ENCODE measurements at regions not wholly inside any gene's neighbourhood (a gene's known extent, or its start where the extent isn't known, plus 50 kb on each side); places are given as distances from the start of the nearest gene placed in this dataset.

- Histone ChIP-seq H3K79me1 (ENCODE audit: low read length) (no peaks in the 10 kb centered on the region), H2BK15ac (replicated peaks; ENCODE audit: low read depth) (no peak overlapping the region), H3K23ac (ENCODE audit: low read length) (no peak overlapping the region), H2BK5ac (ENCODE audit: low read length) (no peak overlapping the region), H2BK120ac (ENCODE audit: low read depth, low read length) (no peak overlapping the region), H3K36me3 (ENCODE audit: control insufficient read depth, insufficient read depth, low read length) (no peaks in the 10 kb centered on the region), H3K4me3 (ENCODE audit: low read length) (no peak overlapping the region), H3K4ac (ENCODE audit: low read depth, low read length) (no peak overlapping the region), H3K79me2 (ENCODE audit: control insufficient read depth, insufficient read depth, low read length) (no peaks in the 10 kb centered on the region), H3K56ac (ENCODE audit: low read length) (no peak overlapping the region), H3K27me3 (ENCODE audit: insufficient read depth, low read length, poor library complexity) (no peaks in the 10 kb centered on the region), H3K9ac (ENCODE audit: low read length) (no peak overlapping the region), H3K18ac (ENCODE audit: low read length) (no peak overlapping the region), H3K4me2 (ENCODE audit: low read length) (no peak overlapping the region), H3K27ac (ENCODE audit: low read depth, low read length) (no peak overlapping the region), H2AK5ac (ENCODE audit: low read length) (no peak overlapping the region), H4K5ac (ENCODE audit: low read length) (no peak overlapping the region), H3K4me1 (ENCODE audit: control insufficient read depth, low read depth, low read length) (no peaks in the 10 kb centered on the region), H4K8ac (ENCODE audit: low read depth, low read length) (no peak overlapping the region)
- DNase-seq: no peak
- WGBS (ENCODE audit: extremely low coverage, insufficient coverage, low lambda C conversion rate): no CpG with 5 or more reads among the region's 4 CpGs
Measured at GRCh38 chr3:146854523-146854922, 249.4 kb upstream of the PLSCR5 start.

GRCh38 chr3:146851665-146852064, 246.5 kb upstream of the PLSCR5 start:
- no peak overlapping the region for H3K9ac ChIP-seq (ENCODE audit: low read length)
- H3K56ac ChIP-seq (ENCODE audit: low read length): no peak overlapping the region
- WGBS (ENCODE audit: extremely low coverage, insufficient coverage, low lambda C conversion rate): 100% methylated on average over 1 of the region's 2 CpGs
- no peak overlapping the region for H2AK5ac ChIP-seq (ENCODE audit: low read length)
- no peak overlapping the region for H3K27ac ChIP-seq (ENCODE audit: low read depth, low read length)
- H3K79me1 ChIP-seq (ENCODE audit: low read length): no peaks in the 10 kb centered on the region
- H3K27me3 ChIP-seq (ENCODE audit: insufficient read depth, low read length, poor library complexity): no peaks in the 10 kb centered on the region
- no peak for DNase-seq
- H3K4me1 ChIP-seq (ENCODE audit: control insufficient read depth, low read depth, low read length): no peaks in the 10 kb centered on the region
- H3K36me3 ChIP-seq (ENCODE audit: control insufficient read depth, insufficient read depth, low read length): no peaks in the 10 kb centered on the region
- H4K5ac ChIP-seq (ENCODE audit: low read length): no peak overlapping the region
- H3K79me2 ChIP-seq (ENCODE audit: control insufficient read depth, insufficient read depth, low read length): no peaks in the 10 kb centered on the region
- no peak overlapping the region for H2BK5ac ChIP-seq (ENCODE audit: low read length)
- no peak overlapping the region for H3K23ac ChIP-seq (ENCODE audit: low read length)
- H3K18ac ChIP-seq (ENCODE audit: low read length): no peak overlapping the region
- H4K8ac ChIP-seq (ENCODE audit: low read depth, low read length): no peak overlapping the region
- no peak overlapping the region for H3K4me2 ChIP-seq (ENCODE audit: low read length)
- no peak overlapping the region for H2BK15ac ChIP-seq (replicated peaks; ENCODE audit: low read depth)
- H3K4ac ChIP-seq (ENCODE audit: low read depth, low read length): no peak overlapping the region
- no peak overlapping the region for H3K4me3 ChIP-seq (ENCODE audit: low read length)
- no peak overlapping the region for H2BK120ac ChIP-seq (ENCODE audit: low read depth, low read length)

GRCh38 chr3:146845361-146845760, 240.2 kb upstream of the PLSCR5 start:
- Histone ChIP-seq H3K4ac (ENCODE audit: low read depth, low read length) (no peak overlapping the region), H2BK5ac (ENCODE audit: low read length) (no peak overlapping the region)
- WGBS (ENCODE audit: extremely low coverage, insufficient coverage, low lambda C conversion rate): no CpG with 5 or more reads among the region's 3 CpGs

GRCh38 chr3:146843476-146843875, 238.3 kb upstream of the PLSCR5 start:
- H3K36me3 ChIP-seq (ENCODE audit: control insufficient read depth, insufficient read depth, low read length): no peaks in the 10 kb centered on the region
- H3K4ac ChIP-seq (ENCODE audit: low read depth, low read length): no peak overlapping the region
- no peaks in the 10 kb centered on the region for H3K79me1 ChIP-seq (ENCODE audit: low read length)
- H3K9ac ChIP-seq (ENCODE audit: low read length): no peak overlapping the region
- no peak for DNase-seq
- no peak overlapping the region for H3K4me2 ChIP-seq (ENCODE audit: low read length)
- WGBS (ENCODE audit: extremely low coverage, insufficient coverage, low lambda C conversion rate): no CpG with 5 or more reads among the region's 1 CpG
- H3K27ac ChIP-seq (ENCODE audit: low read depth, low read length): no peak overlapping the region
- no peak overlapping the region for H4K8ac ChIP-seq (ENCODE audit: low read depth, low read length)
- H2BK5ac ChIP-seq (ENCODE audit: low read length): no peak overlapping the region
- no peaks in the 10 kb centered on the region for H3K27me3 ChIP-seq (ENCODE audit: insufficient read depth, low read length, poor library complexity)
- no peak overlapping the region for H3K56ac ChIP-seq (ENCODE audit: low read length)
- no peak overlapping the region for H2AK5ac ChIP-seq (ENCODE audit: low read length)
- H3K4me1 ChIP-seq (ENCODE audit: control insufficient read depth, low read depth, low read length): no peaks in the 10 kb centered on the region
- H3K4me3 ChIP-seq (ENCODE audit: low read length): no peak overlapping the region
- no peaks in the 10 kb centered on the region for H3K79me2 ChIP-seq (ENCODE audit: control insufficient read depth, insufficient read depth, low read length)
- H3K23ac ChIP-seq (ENCODE audit: low read length): no peak overlapping the region
- no peak overlapping the region for H2BK120ac ChIP-seq (ENCODE audit: low read depth, low read length)
- no peak overlapping the region for H4K5ac ChIP-seq (ENCODE audit: low read length)
- no peak overlapping the region for H3K18ac ChIP-seq (ENCODE audit: low read length)
- H2BK15ac ChIP-seq (replicated peaks; ENCODE audit: low read depth): no peak overlapping the region

More at GRCh38 chr3:146845361-146845760, 240.2 kb upstream of the PLSCR5 start:
- H2BK120ac ChIP-seq (ENCODE audit: low read depth, low read length): no peak overlapping the region
- H3K27me3 ChIP-seq (ENCODE audit: insufficient read depth, low read length, poor library complexity): no peaks in the 10 kb centered on the region
- H2BK15ac ChIP-seq (replicated peaks; ENCODE audit: low read depth): no peak overlapping the region
- no peak overlapping the region for H3K4me3 ChIP-seq (ENCODE audit: low read length)
- no peak for DNase-seq
- no peak overlapping the region for H3K9ac ChIP-seq (ENCODE audit: low read length)
- no peaks in the 10 kb centered on the region for H3K36me3 ChIP-seq (ENCODE audit: control insufficient read depth, insufficient read depth, low read length)
- no peaks in the 10 kb centered on the region for H3K79me2 ChIP-seq (ENCODE audit: control insufficient read depth, insufficient read depth, low read length)
- no peak overlapping the region for H3K18ac ChIP-seq (ENCODE audit: low read length)
- H4K8ac ChIP-seq (ENCODE audit: low read depth, low read length): no peak overlapping the region
- no peaks in the 10 kb centered on the region for H3K4me1 ChIP-seq (ENCODE audit: control insufficient read depth, low read depth, low read length)
- H4K5ac ChIP-seq (ENCODE audit: low read length): no peak overlapping the region
- no peak overlapping the region for H3K56ac ChIP-seq (ENCODE audit: low read length)
- H3K4me2 ChIP-seq (ENCODE audit: low read length): no peak overlapping the region
- no peak overlapping the region for H2AK5ac ChIP-seq (ENCODE audit: low read length)
- H3K79me1 ChIP-seq (ENCODE audit: low read length): no peaks in the 10 kb centered on the region
- no peak overlapping the region for H3K23ac ChIP-seq (ENCODE audit: low read length)
- H3K27ac ChIP-seq (ENCODE audit: low read depth, low read length): no peak overlapping the region

- no peaks in the 10 kb centered on the region for H3K27me3 ChIP-seq (ENCODE audit: insufficient read depth, low read length, poor library complexity)
Measured at GRCh38 chr3:146839727-146840375, 234.7 kb upstream of the PLSCR5 start.

GRCh38 chr3:146838221-146838620, 233.1 kb upstream of the PLSCR5 start:
- Histone ChIP-seq H3K4me1 (ENCODE audit: control insufficient read depth, low read depth, low read length) (no peaks in the 10 kb centered on the region), H3K79me1 (ENCODE audit: low read length) (no peaks in the 10 kb centered on the region), H4K5ac (ENCODE audit: low read length) (no peak overlapping the region), H2BK15ac (replicated peaks; ENCODE audit: low read depth) (no peak overlapping the region), H3K23ac (ENCODE audit: low read length) (no peak overlapping the region), H2AK5ac (ENCODE audit: low read length) (no peak overlapping the region), H3K4me2 (ENCODE audit: low read length) (no peak overlapping the region), H3K56ac (ENCODE audit: low read length) (no peak overlapping the region), H3K18ac (ENCODE audit: low read length) (no peak overlapping the region), H3K4me3 (ENCODE audit: low read length) (no peak overlapping the region), H3K79me2 (ENCODE audit: control insufficient read depth, insufficient read depth, low read length) (no peaks in the 10 kb centered on the region), H3K9ac (ENCODE audit: low read length) (no peak overlapping the region), H4K8ac (ENCODE audit: low read depth, low read length) (no peak overlapping the region), H2BK120ac (ENCODE audit: low read depth, low read length) (no peak overlapping the region), H3K27me3 (ENCODE audit: insufficient read depth, low read length, poor library complexity) (no peaks in the 10 kb centered on the region), H2BK5ac (ENCODE audit: low read length) (no peak overlapping the region), H3K27ac (ENCODE audit: low read depth, low read length) (no peak overlapping the region), H3K36me3 (ENCODE audit: control insufficient read depth, insufficient read depth, low read length) (no peaks in the 10 kb centered on the region), H3K4ac (ENCODE audit: low read depth, low read length) (no peak overlapping the region)
- no CpG with 5 or more reads among the region's 3 CpGs for WGBS (ENCODE audit: extremely low coverage, insufficient coverage, low lambda C conversion rate)
- no peak for DNase-seq

More at GRCh38 chr3:146839727-146840375, 234.7 kb upstream of the PLSCR5 start:
- no peaks in the 10 kb centered on the region for H3K4me1 ChIP-seq (ENCODE audit: control insufficient read depth, low read depth, low read length)
- H2BK120ac ChIP-seq (ENCODE audit: low read depth, low read length): no peak overlapping the region
- no peaks in the 10 kb centered on the region for H3K36me3 ChIP-seq (ENCODE audit: control insufficient read depth, insufficient read depth, low read length)
- no peak overlapping the region for H3K9ac ChIP-seq (ENCODE audit: low read length)
- no peaks in the 10 kb centered on the region for H3K79me2 ChIP-seq (ENCODE audit: control insufficient read depth, insufficient read depth, low read length)
- no peak overlapping the region for H3K4ac ChIP-seq (ENCODE audit: low read depth, low read length)
- no peak for DNase-seq
- no peak overlapping the region for H2BK15ac ChIP-seq (replicated peaks; ENCODE audit: low read depth)
- no peak overlapping the region for H3K4me2 ChIP-seq (ENCODE audit: low read length)
- WGBS (ENCODE audit: extremely low coverage, insufficient coverage, low lambda C conversion rate): 100% methylated on average over 1 of the region's 3 CpGs
- no peak overlapping the region for H3K23ac ChIP-seq (ENCODE audit: low read length)
- H3K4me3 ChIP-seq (ENCODE audit: low read length): no peak overlapping the region
- no peak overlapping the region for H2AK5ac ChIP-seq (ENCODE audit: low read length)
- no peak overlapping the region for H3K56ac ChIP-seq (ENCODE audit: low read length)
- H3K27ac ChIP-seq (ENCODE audit: low read depth, low read length): no peak overlapping the region
- no peak overlapping the region for H4K8ac ChIP-seq (ENCODE audit: low read depth, low read length)
- H3K79me1 ChIP-seq (ENCODE audit: low read length): no peaks in the 10 kb centered on the region
- H3K18ac ChIP-seq (ENCODE audit: low read length): no peak overlapping the region
- H4K5ac ChIP-seq (ENCODE audit: low read length): no peak overlapping the region
- H2BK5ac ChIP-seq (ENCODE audit: low read length): no peak overlapping the region

Measured in mesendoderm (in vitro differentiated cells).